MM.1S (cell line): ENCODE measurements at regions not wholly inside any gene's neighbourhood (a gene's known extent, or its start where the extent isn't known, plus 50 kb on each side); places are given as distances from the start of the nearest gene placed in this dataset.
A peak's percentile ranks its signal among the peaks of the same experiment; 100 is the strongest.

Source experiments
- DNase-seq: peaks from one replicate; pipeline ENCODE4 v3.0.0-alpha.2; 2015
- H2AFZ ChIP-seq: fragments of 300-600 bp; sonication (generic); 2 replicates; pipeline ENCODE4 v1.6.0; 2016; ENCODE audit warnings: antibody characterized with exemption, low read length
- H3F3A ChIP-seq: fragments of 300-600 bp; sonication (generic); 2 replicates; pipeline ENCODE4 v1.6.1; 2016; ENCODE audit warnings: mild to moderate bottlenecking, antibody characterized with exemption, low read length, moderate library complexity, mixed read lengths; ENCODE audit not compliant: insufficient read depth
- H3K27ac ChIP-seq: fragments of 300-600 bp; sonication (generic); 2 replicates; pipeline ENCODE4 v1.5.1; 2016; ENCODE audit warnings: mild to moderate bottlenecking, low read length
- H3K27me3 ChIP-seq: fragments of 300-600 bp; sonication (generic); replicated peaks from 2 replicates; pipeline ENCODE4 v1.6.0; 2016; ENCODE audit warnings: low read length; ENCODE audit not compliant: insufficient read depth
- H3K36me3 ChIP-seq: fragments of 300-600 bp; sonication (generic); replicated peaks from 2 replicates; pipeline ENCODE4 v1.6.1; 2016; ENCODE audit warnings: mild to moderate bottlenecking, low read length, mixed read lengths; ENCODE audit not compliant: insufficient read depth
- H3K4me1 ChIP-seq: fragments of 300-600 bp; sonication (generic); 2 replicates; pipeline ENCODE4 v1.6.1; 2016; ENCODE audit warnings: low read length, mixed read lengths
- H3K4me2 ChIP-seq: fragments of 300-600 bp; sonication (generic); 2 replicates; pipeline ENCODE4 v1.6.0; 2016; ENCODE audit warnings: low read depth, low read length
- H3K4me3 ChIP-seq: fragments of 300-600 bp; sonication (generic); 2 replicates; pipeline ENCODE4 v1.5.1; 2016; ENCODE audit warnings: low read length, mixed read lengths
- H3K79me2 ChIP-seq: fragments of 300-600 bp; sonication (generic); 2 replicates; pipeline ENCODE4 v1.6.1; 2016; ENCODE audit warnings: mixed run types, low read length, mixed read lengths
- H3K9ac ChIP-seq: fragments of 300-600 bp; sonication (generic); 2 replicates; pipeline ENCODE4 v1.6.1; 2016; ENCODE audit warnings: low read length, mixed read lengths
- H3K9me2 ChIP-seq: fragments of 300-600 bp; sonication (generic); replicated peaks from 2 replicates; pipeline ENCODE4 v1.6.1; 2016; ENCODE audit warnings: mild to moderate bottlenecking, low read length, mixed read lengths; ENCODE audit not compliant: insufficient read depth
- H3K9me3 ChIP-seq: fragments of 300-600 bp; sonication (generic); replicated peaks from 2 replicates; pipeline ENCODE4 v1.6.1; 2016; ENCODE audit warnings: mild to moderate bottlenecking, low read length, mixed read lengths; ENCODE audit not compliant: insufficient read depth
- H4K20me1 ChIP-seq: fragments of 300-600 bp; sonication (generic); 2 replicates; pipeline ENCODE4 v1.6.1; 2016; ENCODE audit warnings: mild to moderate bottlenecking, low read length, moderate library complexity, mixed read lengths; ENCODE audit not compliant: insufficient read depth
- EZH2 ChIP-seq: fragments of 300-600 bp; sonication (generic); optimal IDR thresholded peaks from 2 replicates; pipeline ENCODE3; 2017; ENCODE audit warnings: low read depth, mild to moderate bottlenecking, antibody characterized with exemption, low read length, mixed read lengths
- EZH2phosphoT487 ChIP-seq: fragments of 300-600 bp; sonication (generic); IDR thresholded peaks from 2 replicates; pipeline ENCODE4 v1.6.1; 2018; ENCODE audit warnings: antibody characterized with exemption, low read length
- TF ChIP-seq, protein P1 (sequence below): fragments of 300-600 bp; sonication (generic); IDR thresholded peaks from 2 replicates; pipeline ENCODE4 v1.5.1; 2016; ENCODE audit warnings: antibody characterized with exemption, low read length, mixed read lengths

- DNase-seq, result no peak
Observed at GRCh38 chr6:125659887-125660286, 89.5 kb upstream of the HEY2 start.

GRCh38 chr6:125662296-125662695, 87.1 kb upstream of the HEY2 start:
- no peaks in the 10 kb centered on the region for H3K36me3 ChIP-seq
- no peak overlapping the region for H3K9ac ChIP-seq
- no peaks in the 10 kb centered on the region for H3K27me3 ChIP-seq
- no peak overlapping the region for H2AFZ ChIP-seq
- H3K9me3 ChIP-seq, result no peaks in the 10 kb centered on the region
- TF ChIP-seq, protein P1, sequence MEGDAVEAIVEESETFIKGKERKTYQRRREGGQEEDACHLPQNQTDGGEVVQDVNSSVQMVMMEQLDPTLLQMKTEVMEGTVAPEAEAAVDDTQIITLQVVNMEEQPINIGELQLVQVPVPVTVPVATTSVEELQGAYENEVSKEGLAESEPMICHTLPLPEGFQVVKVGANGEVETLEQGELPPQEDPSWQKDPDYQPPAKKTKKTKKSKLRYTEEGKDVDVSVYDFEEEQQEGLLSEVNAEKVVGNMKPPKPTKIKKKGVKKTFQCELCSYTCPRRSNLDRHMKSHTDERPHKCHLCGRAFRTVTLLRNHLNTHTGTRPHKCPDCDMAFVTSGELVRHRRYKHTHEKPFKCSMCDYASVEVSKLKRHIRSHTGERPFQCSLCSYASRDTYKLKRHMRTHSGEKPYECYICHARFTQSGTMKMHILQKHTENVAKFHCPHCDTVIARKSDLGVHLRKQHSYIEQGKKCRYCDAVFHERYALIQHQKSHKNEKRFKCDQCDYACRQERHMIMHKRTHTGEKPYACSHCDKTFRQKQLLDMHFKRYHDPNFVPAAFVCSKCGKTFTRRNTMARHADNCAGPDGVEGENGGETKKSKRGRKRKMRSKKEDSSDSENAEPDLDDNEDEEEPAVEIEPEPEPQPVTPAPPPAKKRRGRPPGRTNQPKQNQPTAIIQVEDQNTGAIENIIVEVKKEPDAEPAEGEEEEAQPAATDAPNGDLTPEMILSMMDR, result no peak
- TF ChIP-seq EZH2phosphoT487 (no peak), EZH2 (no peak)
- no peaks in the 10 kb centered on the region for H3K79me2 ChIP-seq
- no peaks in the 10 kb centered on the region for H3K9me2 ChIP-seq
- H3K4me3 ChIP-seq, result no peak overlapping the region
- H3K27ac ChIP-seq, result no peak overlapping the region
- H3F3A ChIP-seq, result no peaks in the 10 kb centered on the region
- peaks cover 10% of the 10 kb centered on the region for H3K4me1 ChIP-seq
- no peaks in the 10 kb centered on the region for H4K20me1 ChIP-seq
- DNase-seq, result no peak
- 0 out of 2 replicates have a peak overlapping the region, but pooled peaks have one; percentile 28 for H3K4me2 ChIP-seq

More at GRCh38 chr6:125659887-125660286, 89.5 kb upstream of the HEY2 start:
- Histone ChIP-seq H3K4me2 (no peak overlapping the region), H3K4me3 (no peak overlapping the region), H3K27me3 (no peaks in the 10 kb centered on the region), H3K9ac (no peak overlapping the region), H3K27ac (no peak overlapping the region), H3K9me2 (no peaks in the 10 kb centered on the region), H3K4me1 (peaks cover 16% of the 10 kb centered on the region), H3K79me2 (no peaks in the 10 kb centered on the region), H3K9me3 (no peaks in the 10 kb centered on the region), H4K20me1 (no peaks in the 10 kb centered on the region), H3F3A (no peaks in the 10 kb centered on the region), H2AFZ (no peak overlapping the region), H3K36me3 (no peaks in the 10 kb centered on the region)
- TF ChIP-seq, protein P1, result no peak
- TF ChIP-seq EZH2phosphoT487 (no peak), EZH2 (no peak)

GRCh38 chr6:125665295-125665814, 84.1 kb upstream of the HEY2 start:
- no peaks in the 10 kb centered on the region for H3K27me3 ChIP-seq
- no peaks in the 10 kb centered on the region for H3K9me3 ChIP-seq
- no peak for TF ChIP-seq EZH2phosphoT487
- TF ChIP-seq, protein P1, result no peak
- TF ChIP-seq EZH2, result no peak
- H3K9ac ChIP-seq, result no peak overlapping the region
- H3K4me1 ChIP-seq, result no peaks in the 10 kb centered on the region
- no peak overlapping the region for H3K4me3 ChIP-seq
- no peaks in the 10 kb centered on the region for H4K20me1 ChIP-seq
- no peak overlapping the region for H3K27ac ChIP-seq
- DNase-seq, result no peak
- no peaks in the 10 kb centered on the region for H3F3A ChIP-seq
- no peak overlapping the region for H3K4me2 ChIP-seq
- H3K79me2 ChIP-seq, result no peaks in the 10 kb centered on the region
- no peak overlapping the region for H2AFZ ChIP-seq
- no peaks in the 10 kb centered on the region for H3K9me2 ChIP-seq
- H3K36me3 ChIP-seq, result no peaks in the 10 kb centered on the region
